ENCODE measurements at regions not wholly inside any gene's neighbourhood (a gene's known extent, or its start where the extent isn't known, plus 50 kb on each side); places are given as distances from the start of the nearest gene placed in this dataset.

DNA sequence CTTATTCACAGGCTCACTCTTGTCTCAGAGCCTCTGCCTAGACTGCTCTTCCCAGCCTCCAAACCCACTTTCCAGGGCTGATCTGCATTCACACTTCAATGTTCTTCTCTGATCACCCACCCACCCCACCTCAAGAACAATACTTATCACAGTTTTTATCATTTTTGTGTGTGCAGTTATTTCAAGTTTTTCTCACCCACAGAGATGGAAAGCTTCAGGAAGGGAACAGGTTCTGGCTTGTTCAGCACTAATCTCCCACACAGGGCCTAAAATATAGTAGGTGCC is 160.9 kb downstream of the MRPL14 start:
- no peak for TF ChIP-seq CTCF (conservative IDR thresholded peaks at IDR 0.05)
- H3K27ac ChIP-seq = no peak overlapping the region

DNA sequence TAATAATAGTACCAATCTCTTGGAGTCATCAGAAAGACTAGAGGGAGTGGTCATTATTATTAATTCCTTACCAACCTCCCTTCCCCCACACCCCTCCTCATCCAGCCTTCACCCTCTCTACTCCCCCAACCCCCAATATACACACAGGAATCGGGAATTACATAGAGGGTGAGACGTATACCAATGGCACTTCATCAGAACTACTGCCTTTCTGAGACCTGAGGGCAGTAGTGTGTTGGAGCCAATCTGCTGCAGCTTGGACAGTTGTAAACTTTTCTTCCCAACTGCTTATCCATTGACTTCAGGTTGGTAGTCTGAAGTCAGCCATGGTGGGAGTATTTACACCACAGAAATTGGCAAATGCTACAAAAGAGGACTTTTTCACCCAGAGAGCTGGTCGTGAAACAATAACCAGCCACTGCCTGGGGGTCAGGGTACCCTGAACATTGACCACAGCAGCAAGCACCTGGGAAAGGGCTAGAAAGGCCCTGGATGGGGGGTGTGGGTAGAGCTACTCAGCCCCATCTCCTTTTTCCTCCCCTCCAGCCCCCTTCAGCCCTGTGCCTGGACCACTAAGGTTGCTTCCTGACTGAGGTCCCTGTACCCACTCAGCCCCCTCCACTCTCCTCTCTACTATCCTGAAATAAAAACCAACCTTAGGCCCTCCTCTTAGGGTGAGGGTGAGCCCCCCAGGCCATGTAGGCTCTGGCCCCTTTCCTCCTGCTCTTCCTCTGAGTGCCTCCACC is 161.5 kb downstream of the MRPL14 start:
- no peak for TF ChIP-seq CTCF (conservative IDR thresholded peaks at IDR 0.05)
- no peak overlapping the region for H3K27ac ChIP-seq

DNA sequence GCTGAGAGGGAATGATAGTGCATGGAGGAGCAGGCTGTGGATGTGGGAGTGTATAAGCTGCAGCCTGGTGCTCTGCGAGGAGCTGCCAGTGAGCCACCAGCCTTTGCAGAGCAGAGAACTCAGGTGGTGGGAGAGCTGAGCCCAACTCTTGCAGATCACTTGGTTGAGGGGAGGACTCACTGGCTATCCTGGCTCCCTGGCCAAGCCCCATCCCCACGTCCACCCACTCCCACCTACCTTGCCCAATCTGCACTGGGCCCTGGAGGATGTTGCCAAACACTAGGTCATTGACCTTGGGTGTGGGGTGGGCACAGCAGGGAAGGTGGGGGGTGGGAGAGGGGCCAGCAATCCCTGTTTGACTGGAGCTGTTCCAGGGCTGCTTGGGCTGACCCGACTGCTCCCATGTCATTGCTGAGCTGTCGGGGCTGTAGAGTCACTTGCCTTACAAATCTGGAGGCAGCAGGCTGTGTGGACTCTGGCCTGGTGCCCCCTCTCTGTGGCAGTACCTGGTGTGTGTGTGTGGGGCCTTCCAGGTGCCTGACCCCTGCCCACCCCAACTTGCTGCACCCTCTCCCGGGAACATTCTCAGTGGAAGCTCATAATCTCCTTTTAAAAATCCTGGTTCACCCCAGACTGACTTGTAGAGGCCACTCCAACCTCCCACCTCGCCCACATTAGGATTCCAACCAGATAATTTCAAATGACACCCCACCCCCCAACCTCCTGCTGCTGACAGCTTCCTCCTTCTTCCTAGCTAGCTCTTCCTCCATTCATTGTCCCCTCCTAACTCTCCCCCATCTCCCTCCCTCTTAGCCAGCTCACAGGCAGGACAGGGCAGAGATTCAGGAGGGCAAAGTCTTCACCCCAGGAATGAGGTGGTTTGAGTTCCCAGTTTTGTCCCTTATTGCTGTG is 162.3 kb downstream of the MRPL14 start:
- H3K27ac ChIP-seq = no peak overlapping the region
- TF ChIP-seq CTCF (conservative IDR thresholded peaks at IDR 0.05) = no peak

DNA sequence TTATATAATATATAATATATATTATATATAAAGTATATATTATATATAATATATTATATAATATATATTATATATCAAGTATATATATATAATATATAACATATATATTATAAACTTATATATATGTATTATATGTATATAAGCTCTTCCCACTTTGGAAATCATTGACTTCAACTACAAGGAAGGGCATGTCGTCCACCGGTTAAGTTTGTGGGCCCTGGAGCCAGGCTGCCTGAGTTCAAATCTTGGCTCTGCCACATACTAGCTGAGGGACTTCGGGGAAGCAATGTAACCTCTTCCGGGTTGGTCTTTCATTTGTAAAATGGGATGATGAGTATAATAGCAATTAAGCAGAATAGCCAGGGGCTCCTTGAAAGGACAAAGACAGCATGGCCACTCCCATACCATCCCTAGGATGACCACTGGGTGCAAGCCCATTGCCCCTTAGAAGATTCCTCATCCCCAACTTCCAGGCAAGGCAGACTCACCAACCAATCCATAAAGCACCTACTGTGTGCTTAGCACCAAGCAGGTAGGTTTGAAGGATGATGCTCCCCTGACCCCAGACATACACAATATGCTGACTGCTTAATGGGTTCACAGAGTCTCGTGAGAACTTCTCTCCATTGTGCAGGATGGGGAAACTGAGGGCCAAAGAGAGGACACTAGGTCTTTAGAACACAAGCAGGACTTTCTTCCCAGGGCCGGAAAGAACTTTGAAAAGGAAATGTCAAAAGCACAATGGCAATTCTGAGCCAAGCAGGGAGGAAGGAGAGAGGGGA is 163.2 kb downstream of the MRPL14 start:
- TF ChIP-seq CTCF (conservative IDR thresholded peaks at IDR 0.05) = no peak

DNA sequence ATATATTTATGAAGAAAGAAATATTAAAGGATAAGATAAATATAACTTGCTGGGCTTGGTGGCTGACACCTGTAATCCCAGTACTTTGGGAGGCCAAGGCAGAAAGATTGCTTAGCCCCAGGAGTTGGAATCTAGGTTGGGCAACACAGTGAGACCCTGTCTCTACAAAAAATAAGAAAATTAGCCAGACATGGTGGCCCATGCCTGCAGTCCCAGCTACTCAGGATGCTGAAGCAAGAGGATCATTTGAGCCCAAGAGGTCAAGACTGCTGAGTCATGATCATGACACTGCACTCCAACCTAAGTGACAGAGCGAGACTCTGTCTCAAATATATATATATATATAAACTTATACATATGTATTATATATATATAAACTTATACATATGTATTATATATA is 164.0 kb downstream of the MRPL14 start:
- H3K27ac ChIP-seq = no peak overlapping the region
- TF ChIP-seq CTCF (conservative IDR thresholded peaks at IDR 0.05) = no peak

More for the DNA sequence above, 163.2 kb downstream of the MRPL14 start:
- no peak overlapping the region for H3K27ac ChIP-seq

DNA sequence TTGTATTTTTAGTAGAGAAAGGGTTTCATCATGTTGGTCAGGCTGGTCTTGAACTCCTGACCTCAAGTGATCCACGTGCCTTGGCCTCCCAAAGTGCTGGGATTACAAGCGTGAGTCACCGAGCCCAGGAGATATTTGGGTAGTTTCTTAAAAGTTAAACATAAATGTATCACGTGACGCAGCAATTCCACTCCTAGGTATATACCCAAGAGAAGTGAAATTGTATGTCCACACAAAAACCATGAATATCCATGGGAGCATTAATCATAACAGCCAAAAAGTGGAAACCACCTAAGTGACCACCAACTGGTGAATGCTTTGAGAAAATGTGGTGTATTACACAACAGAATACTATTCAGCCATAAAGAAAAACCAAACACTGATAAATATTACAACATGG is 164.8 kb downstream of the MRPL14 start:
- TF ChIP-seq CTCF (conservative IDR thresholded peaks at IDR 0.05) = no peak
- H3K27ac ChIP-seq = no peak overlapping the region

DNA sequence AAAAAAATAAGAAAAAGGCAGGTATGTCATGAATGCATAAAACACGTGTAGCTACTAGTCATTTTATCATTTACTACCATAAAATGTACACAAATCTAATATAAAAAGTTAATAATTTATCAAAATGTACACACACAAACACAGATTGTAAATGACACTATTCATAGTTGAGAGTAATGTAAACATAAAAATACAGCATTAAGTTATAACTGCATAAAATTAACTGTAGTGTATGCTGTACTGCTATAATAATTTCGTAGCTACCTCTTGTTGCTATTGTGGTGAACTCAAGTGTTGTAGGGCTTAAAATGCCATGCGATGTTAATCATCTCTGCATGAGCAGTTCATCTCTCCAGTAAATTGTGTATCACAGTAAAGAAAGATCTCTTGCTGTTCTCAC is 170.0 kb downstream of the MRPL14 start:
- no peak for TF ChIP-seq CTCF (conservative IDR thresholded peaks at IDR 0.05)
- peak overlapping the region; percentile 66 for H3K27ac ChIP-seq

Measured in VCaP (cell line).